Activated CD4-positive, alpha-beta T cell treated with anti-CD3 and anti-CD28 coated beads, Interleukin-2, amount 10 ng/mL, durations not matched to agents 7 days and 5 days (primary cell): ENCODE measurements at regions not wholly inside any gene's neighbourhood (a gene's known extent, or its start where the extent isn't known, plus 50 kb on each side); places are given as distances from the start of the nearest gene placed in this dataset.
"Not testable (repeated sequence)": the region's sequence is repeated elsewhere in the genome, so short reads cannot be mapped to it uniquely, and the experiment has no call there.

Experiments
- CTCF ChIA-PET: fragments of 350-600 bp; sonication (Branson Sonifier 250); formaldehyde crosslinking; loops from one replicate; lab custom pipeline; 2021; ENCODE audit warnings: antibody characterized with exemption; lab: Charles Lee
- POLR2A ChIA-PET: fragments of 350-600 bp; sonication (Branson Sonifier 250); formaldehyde crosslinking; loops from one replicate; lab custom pipeline; 2021; ENCODE audit warnings: antibody characterized with exemption; lab: Charles Lee
- DNase-seq: peaks from one replicate; pipeline ENCODE4 v3.0.0-alpha.2; 2020
- H3K27ac Mint-ChIP-seq: one replicate; pipeline ENCODE4 v1.8.0; 2021; ENCODE audit warnings: mild to moderate bottlenecking, moderate library complexity, mixed read lengths
- H3K27me3 Mint-ChIP-seq: one replicate; pipeline ENCODE4 v1.8.0; 2021; ENCODE audit warnings: mixed read lengths
- H3K36me3 Mint-ChIP-seq: one replicate; pipeline ENCODE4 v1.8.0; 2021; ENCODE audit warnings: low read depth, mixed read lengths
- H3K4me1 Mint-ChIP-seq: one replicate; pipeline ENCODE4 v1.8.0; 2021; ENCODE audit warnings: mixed read lengths
- H3K4me3 Mint-ChIP-seq: one replicate; pipeline ENCODE4 v1.8.0; 2021; ENCODE audit warnings: mild to moderate bottlenecking, moderate library complexity, mixed read lengths
- H3K9me3 Mint-ChIP-seq: one replicate; pipeline ENCODE4 v1.8.0; 2021; ENCODE audit warnings: mixed read lengths

DNA sequence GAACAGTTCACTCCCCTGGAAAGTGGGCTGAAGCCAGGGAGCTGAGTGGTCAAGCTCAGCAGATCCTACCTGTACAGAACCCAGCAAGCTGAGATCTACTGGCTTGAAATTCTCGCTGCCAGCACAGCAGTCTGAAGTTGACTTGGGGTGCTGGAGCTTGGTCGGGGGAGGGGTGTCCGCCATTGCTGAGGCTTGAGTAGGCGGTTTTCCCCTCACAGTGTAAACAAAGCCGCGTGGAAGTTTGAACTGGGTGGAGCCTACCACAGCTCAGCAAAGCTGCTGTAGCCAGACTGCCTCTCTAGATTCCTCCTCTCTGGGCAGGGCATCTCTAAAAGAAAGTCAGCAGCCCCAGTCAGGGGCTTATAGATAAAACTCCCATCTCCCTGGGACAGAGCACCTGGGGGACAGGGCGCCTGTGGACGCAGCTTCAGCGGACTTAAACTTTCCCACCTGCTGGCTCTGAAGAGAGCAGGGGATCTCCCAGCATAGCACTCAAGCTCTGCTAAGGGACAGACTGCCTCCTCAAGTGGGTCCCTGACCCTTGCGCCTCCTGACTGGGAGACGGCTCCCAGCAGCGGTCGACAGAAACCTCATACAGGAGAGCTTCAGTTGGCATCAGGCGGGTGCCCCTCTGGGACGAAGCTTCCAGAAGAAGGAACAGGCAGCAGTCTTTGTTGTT lies 135.3 kb upstream of the HS3ST4 start:
- H3K36me3 Mint-ChIP-seq, POLR2A ChIA-PET, H3K27me3 Mint-ChIP-seq, H3K9me3 Mint-ChIP-seq, CTCF ChIA-PET, H3K4me3 Mint-ChIP-seq, DNase-seq, H3K27ac Mint-ChIP-seq, H3K4me1 Mint-ChIP-seq: not testable (repeated sequence)

GRCh38 chr16:25553711-25554436 lies 137.9 kb upstream of the HS3ST4 start:
- Mint-ChIP-seq H3K27me3 (no peaks in the 10 kb centered on the region), H3K27ac (peak overlapping the region; percentile 48), H3K4me3 (no peak overlapping the region), H3K4me1 (peaks cover 4% of the 10 kb centered on the region), H3K9me3 (peaks cover 5% of the 10 kb centered on the region), H3K36me3 (no peaks in the 10 kb centered on the region)
- POLR2A ChIA-PET, result no interaction called here
- no peak for DNase-seq
- CTCF ChIA-PET, result no interaction called here

DNA sequence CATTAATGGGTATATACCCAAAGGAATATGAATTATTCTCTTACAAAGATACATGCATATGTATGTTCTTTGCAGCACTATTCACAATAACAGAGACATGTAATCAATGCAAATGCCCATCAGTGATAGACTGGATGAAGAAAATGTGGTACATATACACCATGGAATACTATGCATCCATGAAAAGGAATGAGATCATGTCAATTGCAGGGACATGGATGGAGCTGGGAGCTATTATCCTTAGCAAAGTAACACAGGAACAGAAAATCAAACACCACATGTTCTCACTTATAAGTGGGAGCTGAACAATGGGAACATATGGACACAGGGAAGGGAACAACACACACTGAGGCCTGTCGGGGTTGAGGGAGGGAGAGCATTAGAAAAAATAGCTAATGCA lies 141.1 kb upstream of the HS3ST4 start:
- ChIA-PET CTCF (no interaction called here), POLR2A (no interaction called here)
- Mint-ChIP-seq H3K36me3 (no peaks in the 10 kb centered on the region), H3K27me3 (no peaks in the 10 kb centered on the region), H3K9me3 (peaks cover 2% of the 10 kb centered on the region), H3K4me3 (no peak overlapping the region), H3K4me1 (peaks cover 4% of the 10 kb centered on the region), H3K27ac (no peak overlapping the region)
- no peak for DNase-seq

DNA sequence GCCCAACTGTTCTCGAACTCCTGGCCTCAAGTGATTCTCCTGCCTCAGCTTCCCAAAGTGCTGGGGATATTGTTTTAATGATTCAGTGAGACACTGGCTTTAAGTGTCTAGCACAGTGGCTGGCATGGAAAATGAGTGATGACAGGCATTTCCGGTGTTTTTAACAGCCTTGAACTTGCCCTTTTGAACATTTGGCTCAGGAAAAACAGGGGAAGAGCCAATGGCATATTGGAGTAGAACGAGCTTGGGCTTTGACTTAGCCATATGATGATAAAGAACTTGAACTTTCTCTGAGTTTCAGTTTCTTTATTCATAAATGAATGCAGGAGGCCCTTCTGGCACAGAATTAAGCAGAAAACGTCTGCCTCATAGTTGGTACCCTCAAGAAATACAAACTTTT lies 145.0 kb upstream of the HS3ST4 start:
- ChIA-PET POLR2A (no interaction called here), CTCF (no interaction called here)
- Mint-ChIP-seq H3K9me3 (peaks cover 2% of the 10 kb centered on the region), H3K4me3 (no peak overlapping the region), H3K4me1 (no peaks in the 10 kb centered on the region), H3K27ac (no peak overlapping the region), H3K36me3 (no peaks in the 10 kb centered on the region), H3K27me3 (peaks cover 3% of the 10 kb centered on the region)
- DNase-seq, result no peak

- DNase-seq, result no peak
- H3K4me1 Mint-ChIP-seq, result no peaks in the 10 kb centered on the region
- POLR2A ChIA-PET, result no interaction called here
- H3K4me3 Mint-ChIP-seq, result no peak overlapping the region
- H3K36me3 Mint-ChIP-seq, result no peaks in the 10 kb centered on the region
- CTCF ChIA-PET, result no interaction called here
- H3K27ac Mint-ChIP-seq, result no peak overlapping the region
- H3K27me3 Mint-ChIP-seq, result peaks cover 3% of the 10 kb centered on the region
- H3K9me3 Mint-ChIP-seq, result no peaks in the 10 kb centered on the region
These were observed 147.5 kb upstream of the HS3ST4 start for GRCh38 chr16:25544294-25544693.

DNA sequence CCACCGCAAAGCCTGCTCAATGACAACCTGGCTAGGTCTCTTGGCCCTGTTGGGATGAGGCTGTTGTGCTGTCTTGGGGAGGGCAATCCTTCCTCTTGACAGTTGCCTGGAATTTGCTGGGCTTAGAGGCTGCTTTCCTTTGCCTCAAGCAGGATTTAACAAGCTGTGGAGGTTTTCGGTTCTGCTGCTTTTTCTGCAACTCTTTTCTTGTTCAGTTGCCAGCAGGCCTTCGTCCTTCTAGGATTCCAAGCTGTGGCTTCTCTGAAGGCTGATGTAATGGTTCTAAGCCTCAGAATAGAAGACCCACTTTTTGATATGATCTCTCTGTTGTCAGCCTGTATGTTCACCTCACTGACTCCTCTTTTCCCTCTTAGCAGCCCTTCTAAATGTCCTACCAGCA lies 149.5 kb upstream of the HS3ST4 start:
- ChIA-PET CTCF (no interaction called here), POLR2A (no interaction called here)
- Mint-ChIP-seq H3K36me3 (no peaks in the 10 kb centered on the region), H3K4me1 (no peaks in the 10 kb centered on the region), H3K4me3 (no peak overlapping the region), H3K9me3 (peaks cover 2% of the 10 kb centered on the region), H3K27ac (no peak overlapping the region), H3K27me3 (peaks cover 3% of the 10 kb centered on the region)
- no peak for DNase-seq

- H3K9me3 Mint-ChIP-seq, POLR2A ChIA-PET: not testable (repeated sequence)
These were observed 152.0 kb upstream of the HS3ST4 start for GRCh38 chr16:25539767-25540166.

DNA sequence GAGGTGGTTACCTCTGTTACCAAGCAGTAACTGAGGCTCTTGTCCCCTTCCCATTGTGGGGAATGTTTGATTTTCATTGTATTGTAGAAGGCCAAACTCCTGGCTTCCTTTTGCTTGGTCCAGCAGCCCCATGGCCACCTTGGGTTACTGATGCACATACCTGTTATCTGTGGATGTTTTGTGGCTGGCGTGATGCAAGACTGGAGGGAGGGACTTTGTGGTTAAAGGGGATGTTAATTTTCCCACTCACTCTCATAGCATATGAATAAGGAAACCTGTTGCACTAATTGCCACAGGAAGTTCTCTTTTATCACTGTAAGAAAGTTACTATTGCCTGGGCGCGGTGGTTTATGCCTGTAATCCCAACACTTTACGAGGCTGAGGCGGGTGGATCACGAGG lies 168.6 kb upstream of the HS3ST4 start:
- no peaks in the 10 kb centered on the region for H3K9me3 Mint-ChIP-seq
- H3K27ac Mint-ChIP-seq, result no peak overlapping the region
- H3K36me3 Mint-ChIP-seq, result no peaks in the 10 kb centered on the region
- no peak overlapping the region for H3K4me3 Mint-ChIP-seq
- ChIA-PET CTCF (no interaction called here), POLR2A (no interaction called here)
- no peak for DNase-seq
- H3K4me1 Mint-ChIP-seq, result no peaks in the 10 kb centered on the region
- no peaks in the 10 kb centered on the region for H3K27me3 Mint-ChIP-seq

More at GRCh38 chr16:25539767-25540166, 152.0 kb upstream of the HS3ST4 start:
- CTCF ChIA-PET, H3K27me3 Mint-ChIP-seq, H3K27ac Mint-ChIP-seq, DNase-seq, H3K36me3 Mint-ChIP-seq, H3K4me1 Mint-ChIP-seq, H3K4me3 Mint-ChIP-seq: not testable (repeated sequence)

GRCh38 chr16:25512041-25512440 lies 179.7 kb upstream of the HS3ST4 start:
- ChIA-PET CTCF (no interaction called here), POLR2A (no interaction called here)
- no peak overlapping the region for H3K27ac Mint-ChIP-seq
- H3K4me3 Mint-ChIP-seq, result no peak overlapping the region
- no peak for DNase-seq
- H3K9me3 Mint-ChIP-seq, result no peaks in the 10 kb centered on the region
- H3K36me3 Mint-ChIP-seq, result no peaks in the 10 kb centered on the region
- H3K27me3 Mint-ChIP-seq, result peaks cover 2% of the 10 kb centered on the region
- H3K4me1 Mint-ChIP-seq, result no peaks in the 10 kb centered on the region

GRCh38 chr16:25509456-25509855 lies 182.3 kb upstream of the HS3ST4 start:
- Mint-ChIP-seq H3K27me3 (peaks cover 2% of the 10 kb centered on the region), H3K36me3 (no peaks in the 10 kb centered on the region), H3K27ac (no peak overlapping the region), H3K4me3 (no peak overlapping the region), H3K4me1 (no peaks in the 10 kb centered on the region), H3K9me3 (no peaks in the 10 kb centered on the region)
- ChIA-PET POLR2A (no interaction called here), CTCF (no interaction called here)
- DNase-seq, result no peak

DNA sequence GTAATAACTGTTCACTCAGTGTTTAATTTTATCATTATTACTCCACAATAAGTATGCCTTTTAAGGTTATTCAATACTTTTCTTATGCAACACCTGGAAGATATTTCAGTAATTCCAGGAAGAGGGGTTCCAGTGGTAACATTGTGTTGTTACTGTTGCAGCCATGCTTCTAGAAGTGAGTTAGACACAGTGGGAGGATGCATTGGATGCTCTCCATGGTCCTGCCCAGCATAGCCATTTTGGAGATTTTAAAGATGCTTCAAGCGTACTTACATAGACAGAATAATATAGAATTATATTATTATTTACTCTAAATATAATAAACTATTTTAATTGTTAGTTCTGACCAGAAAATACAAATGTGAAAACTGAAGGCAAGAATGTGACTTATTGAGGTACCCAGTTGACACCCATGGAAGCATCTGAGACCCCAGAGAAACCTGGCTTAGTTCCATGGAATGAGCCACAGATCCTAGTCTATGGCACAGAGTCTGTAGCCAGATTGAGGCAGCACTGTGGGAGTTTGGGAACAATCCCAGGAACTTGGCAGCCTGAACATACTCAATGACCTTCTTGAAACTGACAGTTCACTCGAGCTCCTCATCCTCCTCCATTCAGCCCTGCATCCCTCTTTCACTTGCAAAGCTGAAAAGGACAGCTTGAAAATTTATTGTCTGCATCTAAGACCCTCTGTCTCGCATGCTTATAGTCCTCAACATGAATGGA lies 190.1 kb upstream of the HS3ST4 start:
- Mint-ChIP-seq H3K27me3 (peaks cover 8% of the 10 kb centered on the region), H3K4me3 (no peak overlapping the region), H3K9me3 (no peaks in the 10 kb centered on the region), H3K36me3 (no peaks in the 10 kb centered on the region), H3K4me1 (no peaks in the 10 kb centered on the region), H3K27ac (no peak overlapping the region)
- POLR2A ChIA-PET, result no interaction called here
- no peak for DNase-seq
- CTCF ChIA-PET, result no interaction called here

GRCh38 chr16:25494292-25494691 lies 197.5 kb upstream of the HS3ST4 start:
- no peaks in the 10 kb centered on the region for H3K9me3 Mint-ChIP-seq
- H3K27me3 Mint-ChIP-seq, result peaks cover 18% of the 10 kb centered on the region
- no peak for DNase-seq
- no peak overlapping the region for H3K27ac Mint-ChIP-seq
- no peaks in the 10 kb centered on the region for H3K4me1 Mint-ChIP-seq
- ChIA-PET CTCF (no interaction called here), POLR2A (no interaction called here)
- no peak overlapping the region for H3K4me3 Mint-ChIP-seq
- H3K36me3 Mint-ChIP-seq, result no peaks in the 10 kb centered on the region

GRCh38 chr16:25493136-25493811 lies 198.5 kb upstream of the HS3ST4 start:
- no peak for DNase-seq
- no peaks in the 10 kb centered on the region for H3K36me3 Mint-ChIP-seq
- POLR2A ChIA-PET, result no interaction called here
- H3K27ac Mint-ChIP-seq, result no peak overlapping the region
- H3K27me3 Mint-ChIP-seq, result peaks cover 16% of the 10 kb centered on the region
- no peaks in the 10 kb centered on the region for H3K4me1 Mint-ChIP-seq
- H3K4me3 Mint-ChIP-seq, result no peak overlapping the region
- no peaks in the 10 kb centered on the region for H3K9me3 Mint-ChIP-seq
- CTCF ChIA-PET, result no interaction called here
